IMR-90 (cell line): ENCODE measurements at regions not wholly inside any gene's neighbourhood (a gene's known extent, or its start where the extent isn't known, plus 50 kb on each side); places are given as distances from the start of the nearest gene placed in this dataset.

Experiments used
- ATAC-seq: fragments of 200-7000 bp; cut with Tn5 transposase; 2 replicates; pipeline ENCODE4 v1.9.1; 2020; ENCODE audit warnings: low read depth, mild to moderate bottlenecking, moderate library complexity
- BruUV-seq: library from RNA; stranded (reverse); fragments of 400-500 nt; replicated peaks from 2 replicates; lab custom pipeline; 2021; lab: Mats Ljungman, UMichigan
- CTCF ChIA-PET: fragments of 300-600 bp; formaldehyde crosslinking; extraction: SDS; loops from one replicate; lab custom pipeline; 2021; ENCODE audit warnings: antibody characterized with exemption; lab: Yijun Ruan, JAX
- POLR2A ChIA-PET: fragments of 300-600 bp; sonication (Branson Sonifier 250); formaldehyde crosslinking; loops from one replicate; lab custom pipeline; 2022; ENCODE audit warnings: antibody characterized with exemption; ENCODE audit not compliant: unreplicated experiment; lab: Charles Lee
- DNase-seq: peaks from one replicate; pipeline ENCODE4 v3.0.0; 2013
- H2AFZ ChIP-seq: replicated peaks from 2 replicates; pipeline ENCODE3; 2013; ENCODE audit warnings: low read length, mild to moderate bottlenecking; ENCODE audit not compliant: poor library complexity
- H2AK5ac ChIP-seq: 2 replicates; pipeline ENCODE4 v1.6.1; 2013; ENCODE audit warnings: low read depth, low read length, inconsistent platforms
- H2AK9ac ChIP-seq: replicated peaks from 2 replicates; pipeline ENCODE3; 2013; ENCODE audit warnings: mild to moderate bottlenecking, low read depth, low read length, moderate library complexity; ENCODE audit not compliant: poor library complexity
- H2BK120ac ChIP-seq: 2 replicates; pipeline ENCODE4 v1.6.1; 2013; ENCODE audit warnings: low read depth, low read length, inconsistent platforms
- H2BK15ac ChIP-seq: 3 replicates; pipeline ENCODE4 v1.6.1; 2013; ENCODE audit warnings: low read depth, low read length, inconsistent platforms
- H2BK20ac ChIP-seq: 2 replicates; pipeline ENCODE4 v1.6.1; 2013; ENCODE audit warnings: low read depth, mild to moderate bottlenecking, inconsistent platforms, low read length, moderate library complexity
- H2BK5ac ChIP-seq: 2 replicates; pipeline ENCODE4 v1.6.1; 2013; ENCODE audit warnings: mild to moderate bottlenecking, low read depth, low read length, inconsistent platforms; ENCODE audit not compliant: poor library complexity, severe bottlenecking
- H3K14ac ChIP-seq: replicated peaks from 2 replicates; pipeline ENCODE4 v1.6.1; 2013; ENCODE audit warnings: low read depth, low read length, inconsistent platforms
- H3K18ac ChIP-seq: 2 replicates; pipeline ENCODE4 v1.6.1; 2013; ENCODE audit warnings: low read depth, low read length, control low read depth
- H3K23ac ChIP-seq: 2 replicates; pipeline ENCODE4 v1.6.1; 2013; ENCODE audit warnings: low read depth, low read length, inconsistent platforms
- H3K27ac ChIP-seq: 2 replicates; pipeline ENCODE4 v1.5.1; 2013; ENCODE audit warnings: mild to moderate bottlenecking, control low read depth, low read length; ENCODE audit not compliant: insufficient read depth
- H3K27me3 ChIP-seq: 2 replicates; pipeline ENCODE4 v1.6.1; 2013; ENCODE audit warnings: low read length; ENCODE audit not compliant: control insufficient read depth, insufficient read depth
- H3K36me3 ChIP-seq: 2 replicates; pipeline ENCODE4 v1.6.1; 2013; ENCODE audit warnings: low read length, mixed read lengths; ENCODE audit not compliant: control insufficient read depth, insufficient read depth
- H3K4ac ChIP-seq: 2 replicates; pipeline ENCODE4 v1.6.1; 2013; ENCODE audit warnings: low read depth, low read length, inconsistent platforms
- H3K4me1 ChIP-seq: 2 replicates; pipeline ENCODE4 v1.6.1; 2013; ENCODE audit warnings: low read length, mixed read lengths; ENCODE audit not compliant: control insufficient read depth, insufficient read depth
- H3K4me2 ChIP-seq: 2 replicates; pipeline ENCODE4 v1.6.1; 2013; ENCODE audit warnings: low read depth, mild to moderate bottlenecking, control low read depth, low read length, moderate library complexity
- H3K4me3 ChIP-seq: 2 replicates; pipeline ENCODE4 v1.5.1; 2013; ENCODE audit warnings: low read depth, mild to moderate bottlenecking, control low read depth, low read length, moderate library complexity; ENCODE audit not compliant: insufficient read depth
- H3K56ac ChIP-seq: 2 replicates; pipeline ENCODE4 v1.6.1; 2013; ENCODE audit warnings: low read length, inconsistent platforms; ENCODE audit not compliant: insufficient read depth; ENCODE audit errors: extremely low read depth
- H3K79me1 ChIP-seq, 2 experiments: 2 replicates each; pipeline ENCODE4 v1.6.1; 2013; ENCODE audit warnings: low read length in 2 of 2, inconsistent platforms in 1 of 2, low read depth in 1 of 2
- H3K9ac ChIP-seq: 2 replicates; pipeline ENCODE4 v1.6.1; 2013; ENCODE audit warnings: low read depth, low read length, control low read depth
- H3K9me1 ChIP-seq: 2 replicates; pipeline ENCODE4 v1.6.1; 2013; ENCODE audit warnings: low read length, inconsistent platforms; ENCODE audit not compliant: insufficient read depth
- H3K9me3 ChIP-seq: 2 replicates; pipeline ENCODE4 v1.6.1; 2013; ENCODE audit warnings: low read length; ENCODE audit not compliant: control insufficient read depth, insufficient read depth
- H4K20me1 ChIP-seq: 2 replicates; pipeline ENCODE4 v1.6.1; 2013; ENCODE audit warnings: low read length, inconsistent platforms; ENCODE audit not compliant: insufficient read depth
- H4K5ac ChIP-seq: 2 replicates; pipeline ENCODE4 v1.6.1; 2013; ENCODE audit warnings: mild to moderate bottlenecking, low read depth, low read length, control low read depth
- H4K8ac ChIP-seq, 2 experiments: 2 replicates each; pipeline ENCODE4 v1.6.1; 2013; ENCODE audit warnings: low read depth in 2 of 2, low read length in 2 of 2, control low read depth in 1 of 2, inconsistent platforms in 1 of 2
- H4K91ac ChIP-seq: 2 replicates; pipeline ENCODE4 v1.6.1; 2013; ENCODE audit warnings: low read depth, low read length, inconsistent platforms; ENCODE audit not compliant: insufficient read depth
- BHLHE40 ChIP-seq: fragments of 150-350 bp; IDR thresholded peaks from 2 replicates; pipeline ENCODE4 v1.6.1; 2016; ENCODE audit warnings: mild to moderate bottlenecking, low read depth, low read length
- CHD1 ChIP-seq: IDR thresholded peaks from 2 replicates; pipeline ENCODE4 v1.6.1; 2012; ENCODE audit warnings: low read depth, low read length, improper control_type of control experiment
- MAFK ChIP-seq: IDR thresholded peaks from 2 replicates; pipeline ENCODE4 v1.6.1; 2012; ENCODE audit warnings: low read depth, low read length, improper control_type of control experiment
- MXI1 ChIP-seq: IDR thresholded peaks from 2 replicates; pipeline ENCODE4 v1.6.1; 2012; ENCODE audit warnings: low read depth, mild to moderate bottlenecking, low read length, moderate library complexity, borderline replicate concordance
- POLR2A ChIP-seq: IDR thresholded peaks from 2 replicates; pipeline ENCODE4 v1.6.1; 2012; ENCODE audit warnings: mild to moderate bottlenecking, low read depth, low read length
- RAD21 ChIP-seq: IDR thresholded peaks from 2 replicates; pipeline ENCODE4 v1.6.1; 2012; ENCODE audit warnings: low read length, improper control_type of control experiment
- RCOR1 ChIP-seq: IDR thresholded peaks from 2 replicates; pipeline ENCODE4 v1.6.1; 2012; ENCODE audit warnings: mild to moderate bottlenecking, low read length, improper control_type of control experiment; ENCODE audit not compliant: insufficient replicate concordance
- RFX5 ChIP-seq: IDR thresholded peaks from 2 replicates; pipeline ENCODE4 v1.8.0; 2012; ENCODE audit warnings: low read depth, mild to moderate bottlenecking, low read length, moderate library complexity
- SMC3 ChIP-seq: fragments of 150-350 bp; IDR thresholded peaks from 2 replicates; pipeline ENCODE4 v1.6.1; 2016; ENCODE audit warnings: low read depth, mild to moderate bottlenecking, antibody characterized with exemption, low read length, moderate library complexity
- WGBS, 2 experiments: methylation state at CpG; one replicate each; pipeline versions ENCODE4 v1.1.5 to v1.1.7; 2013; ENCODE audit warnings: missing lambda C conversion rate in 2 of 2; ENCODE audit not compliant: insufficient read length in 1 of 2; ENCODE audit errors: extremely low coverage in 2 of 2; 5-methylcytosine and 5-hydroxymethylcytosine counted together
- dilution Hi-C: fragments of 300-500 bp; cut with HindIII; formaldehyde crosslinking; loops from one replicate; pipeline ENCODE4 v1.14.3; 2018; ENCODE audit warnings: low sequenced_read_pairs; ENCODE audit not compliant: unreplicated experiment
- in situ Hi-C: fragments of 300-500 bp; cut with MboI; formaldehyde crosslinking; loops from 3 replicates; pipeline ENCODE4 v1.14.3; 2019; ENCODE audit warnings: low sequenced_read_pairs, inconsistent platforms, mixed read lengths
- intact Hi-C: fragments of 100-400 bp; cut with micrococcal nuclease; formaldehyde crosslinking; loops from 2 replicates; pipeline ENCODE4 v1.10.0; 2022
- TF ChIP-seq, protein P1 (sequence below): fragments of 150-350 bp; IDR thresholded peaks from 2 replicates; pipeline ENCODE4 v1.6.1; 2016; ENCODE audit warnings: low read depth, mild to moderate bottlenecking, low read length, moderate library complexity, borderline replicate concordance
- TF ChIP-seq, protein P2 (sequence below): conservative IDR thresholded peaks from 2 replicates; pipeline ENCODE4 v1.5.1; 2012; ENCODE audit warnings: mild to moderate bottlenecking, low read depth, low read length, improper control_type of control experiment
- TF ChIP-seq, protein P3 (sequence below): fragments of 150-350 bp; IDR thresholded peaks from 2 replicates; pipeline ENCODE4 v1.6.1; 2017; ENCODE audit warnings: mild to moderate bottlenecking, antibody characterized with exemption, low read length, low read depth

DNA sequence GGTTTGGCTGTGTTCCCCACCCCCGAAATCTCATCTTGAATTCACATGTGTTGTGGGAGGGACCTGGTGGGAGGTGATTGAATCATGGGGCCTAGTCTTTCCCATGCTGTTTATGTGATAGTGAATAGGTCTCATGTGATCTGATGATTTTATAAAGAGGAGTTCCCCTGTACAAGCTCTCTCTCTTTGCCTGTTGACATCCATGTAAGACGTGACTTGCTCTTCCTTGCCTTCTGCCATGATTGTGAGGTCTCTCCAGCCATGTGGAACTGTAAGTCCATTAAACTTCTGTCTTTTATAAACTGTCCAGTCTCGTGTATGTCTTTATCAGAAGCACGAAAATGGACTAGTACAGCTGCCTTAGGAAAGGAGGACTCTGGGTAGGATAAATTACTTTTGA is 976.7 kb downstream of the MCTP2 start:
- no peak overlapping the region for H3K18ac ChIP-seq
- H2BK20ac ChIP-seq: no peak overlapping the region
- ATAC-seq (no peak), DNase-seq (no peak)
- no peaks in the 10 kb centered on the region for H3K79me1 ChIP-seq
- H2BK120ac ChIP-seq: no peak overlapping the region
- H3K9ac ChIP-seq: no peak overlapping the region
- H3K36me3 ChIP-seq: no peaks in the 10 kb centered on the region
- no peak overlapping the region for H2BK5ac ChIP-seq
- no peak overlapping the region for H2AK9ac ChIP-seq
- dilution Hi-C loops (no loop called here), in situ Hi-C loops (no loop called here), intact Hi-C loops (no loop called here)
- no peak overlapping the region for H2AK5ac ChIP-seq
- H3K27ac ChIP-seq: no peak overlapping the region
- no peak overlapping the region for H3K14ac ChIP-seq
- no peak overlapping the region for H3K56ac ChIP-seq
- no peak overlapping the region for H2AFZ ChIP-seq
- H4K20me1 ChIP-seq: no peaks in the 10 kb centered on the region
- H3K9me1 ChIP-seq: no peaks in the 10 kb centered on the region
- POLR2A ChIA-PET: no interaction called here
- H4K8ac ChIP-seq: no peak overlapping the region
- WGBS, 2 experiments: 83% methylated on average over 1 of the region's 4 CpGs; no CpG with 5 or more reads in 1 of the 2 experiments
- CTCF ChIA-PET: no interaction called here
- H3K27me3 ChIP-seq: no peaks in the 10 kb centered on the region
- H4K5ac ChIP-seq: no peak overlapping the region
- no peaks in the 10 kb centered on the region for H3K9me3 ChIP-seq
- no peak overlapping the region for H3K4me2 ChIP-seq
- H4K91ac ChIP-seq: no peak overlapping the region
- TF ChIP-seq, protein P1, sequence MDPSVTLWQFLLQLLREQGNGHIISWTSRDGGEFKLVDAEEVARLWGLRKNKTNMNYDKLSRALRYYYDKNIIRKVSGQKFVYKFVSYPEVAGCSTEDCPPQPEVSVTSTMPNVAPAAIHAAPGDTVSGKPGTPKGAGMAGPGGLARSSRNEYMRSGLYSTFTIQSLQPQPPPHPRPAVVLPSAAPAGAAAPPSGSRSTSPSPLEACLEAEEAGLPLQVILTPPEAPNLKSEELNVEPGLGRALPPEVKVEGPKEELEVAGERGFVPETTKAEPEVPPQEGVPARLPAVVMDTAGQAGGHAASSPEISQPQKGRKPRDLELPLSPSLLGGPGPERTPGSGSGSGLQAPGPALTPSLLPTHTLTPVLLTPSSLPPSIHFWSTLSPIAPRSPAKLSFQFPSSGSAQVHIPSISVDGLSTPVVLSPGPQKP: no peak
- TF ChIP-seq, protein P2, sequence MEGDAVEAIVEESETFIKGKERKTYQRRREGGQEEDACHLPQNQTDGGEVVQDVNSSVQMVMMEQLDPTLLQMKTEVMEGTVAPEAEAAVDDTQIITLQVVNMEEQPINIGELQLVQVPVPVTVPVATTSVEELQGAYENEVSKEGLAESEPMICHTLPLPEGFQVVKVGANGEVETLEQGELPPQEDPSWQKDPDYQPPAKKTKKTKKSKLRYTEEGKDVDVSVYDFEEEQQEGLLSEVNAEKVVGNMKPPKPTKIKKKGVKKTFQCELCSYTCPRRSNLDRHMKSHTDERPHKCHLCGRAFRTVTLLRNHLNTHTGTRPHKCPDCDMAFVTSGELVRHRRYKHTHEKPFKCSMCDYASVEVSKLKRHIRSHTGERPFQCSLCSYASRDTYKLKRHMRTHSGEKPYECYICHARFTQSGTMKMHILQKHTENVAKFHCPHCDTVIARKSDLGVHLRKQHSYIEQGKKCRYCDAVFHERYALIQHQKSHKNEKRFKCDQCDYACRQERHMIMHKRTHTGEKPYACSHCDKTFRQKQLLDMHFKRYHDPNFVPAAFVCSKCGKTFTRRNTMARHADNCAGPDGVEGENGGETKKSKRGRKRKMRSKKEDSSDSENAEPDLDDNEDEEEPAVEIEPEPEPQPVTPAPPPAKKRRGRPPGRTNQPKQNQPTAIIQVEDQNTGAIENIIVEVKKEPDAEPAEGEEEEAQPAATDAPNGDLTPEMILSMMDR: no peak
- TF ChIP-seq, protein P3, sequence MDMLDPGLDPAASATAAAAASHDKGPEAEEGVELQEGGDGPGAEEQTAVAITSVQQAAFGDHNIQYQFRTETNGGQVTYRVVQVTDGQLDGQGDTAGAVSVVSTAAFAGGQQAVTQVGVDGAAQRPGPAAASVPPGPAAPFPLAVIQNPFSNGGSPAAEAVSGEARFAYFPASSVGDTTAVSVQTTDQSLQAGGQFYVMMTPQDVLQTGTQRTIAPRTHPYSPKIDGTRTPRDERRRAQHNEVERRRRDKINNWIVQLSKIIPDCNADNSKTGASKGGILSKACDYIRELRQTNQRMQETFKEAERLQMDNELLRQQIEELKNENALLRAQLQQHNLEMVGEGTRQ: no peak
- TF ChIP-seq RAD21 (no peak), RCOR1 (no peak), POLR2A (no peak), BHLHE40 (no peak), RFX5 (no peak), MXI1 (no peak), CHD1 (no peak), SMC3 (no peak), MAFK (no peak)
- H3K4me1 ChIP-seq: no peaks in the 10 kb centered on the region
- no peak overlapping the region for H3K4me3 ChIP-seq
- H3K23ac ChIP-seq: no peak overlapping the region
- no peak overlapping the region for H3K4ac ChIP-seq
- H2BK15ac ChIP-seq: no peak overlapping the region
- BruUV-seq: no TSS peak
